ENCODE measurements at regions not wholly inside any gene's neighbourhood (a gene's known extent, or its start where the extent isn't known, plus 50 kb on each side); places are given as distances from the start of the nearest gene placed in this dataset.

DNA sequence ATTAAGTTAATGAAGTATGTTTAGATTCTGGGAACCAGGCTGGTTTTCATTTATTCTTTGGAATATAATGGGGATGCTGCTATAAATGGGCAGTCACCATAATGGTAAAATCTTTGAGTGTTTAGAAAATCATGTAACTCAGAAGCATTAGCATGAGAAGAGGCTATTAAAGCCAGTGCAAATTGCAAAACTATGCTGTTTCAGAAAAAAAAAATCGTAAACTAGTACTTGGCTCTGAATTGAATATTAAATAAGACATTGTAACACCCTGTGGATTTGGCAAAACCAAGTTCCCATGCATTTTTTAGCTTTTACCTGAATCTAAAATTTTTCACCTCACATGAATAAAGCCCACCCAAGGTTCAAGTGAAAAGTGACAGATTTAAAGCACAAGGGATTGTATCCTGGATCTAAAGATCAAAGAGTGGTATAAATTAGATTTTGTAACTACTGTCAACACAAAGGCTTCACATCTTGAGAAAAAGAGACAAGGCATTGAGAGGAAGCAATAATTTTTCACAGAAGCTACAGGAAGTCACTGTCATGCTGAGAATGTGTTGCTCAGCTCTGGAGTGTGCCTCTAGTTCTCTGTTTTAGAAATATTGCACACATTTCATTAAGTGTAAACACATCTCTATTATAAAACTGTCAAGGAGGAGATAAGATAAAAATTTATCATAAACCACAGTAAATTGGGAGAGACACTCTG, 142.2 kb downstream of the ABCA8 start:
- Mint-ChIP-seq H3K4me1 (no peaks in the 10 kb centered on the region), H3K27me3 (peaks cover 5% of the 10 kb centered on the region), H3K4me3 (no peak overlapping the region), H3K27ac (no peak overlapping the region), H3K36me3 (ENCODE audit: low read depth) (no peaks in the 10 kb centered on the region), H3K9me3 (peaks cover 2% of the 10 kb centered on the region)
- POLR2A ChIA-PET: no interaction called here
- CTCF ChIA-PET: no interaction called here
- DNase-seq: no peak

DNA sequence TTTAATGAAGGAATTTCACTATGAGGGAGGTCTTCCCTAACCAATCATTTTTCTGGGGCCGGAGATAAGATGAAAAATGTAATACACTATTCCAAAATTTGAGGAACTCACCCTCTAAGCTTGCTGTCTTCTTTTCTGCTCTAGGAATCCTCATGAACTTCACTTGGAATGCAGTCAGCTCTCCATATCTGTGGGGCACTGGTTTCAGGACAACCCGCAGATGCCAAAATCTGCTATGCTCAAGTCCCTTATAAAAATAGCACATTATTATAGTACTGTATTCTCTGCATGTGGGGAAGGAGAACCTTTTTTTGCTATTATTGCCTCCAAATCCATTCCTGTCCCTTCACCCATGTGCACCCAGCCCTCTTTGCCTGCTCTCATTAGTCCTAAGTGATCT, 146.0 kb downstream of the ABCA8 start:
- DNase-seq: no peak
- Mint-ChIP-seq H3K27ac (no peak overlapping the region), H3K36me3 (ENCODE audit: low read depth) (no peaks in the 10 kb centered on the region), H3K4me1 (no peaks in the 10 kb centered on the region), H3K4me3 (no peak overlapping the region), H3K9me3 (peaks cover 2% of the 10 kb centered on the region), H3K27me3 (peaks cover 5% of the 10 kb centered on the region)
- CTCF ChIA-PET: no interaction called here
- POLR2A ChIA-PET: no interaction called here

DNA sequence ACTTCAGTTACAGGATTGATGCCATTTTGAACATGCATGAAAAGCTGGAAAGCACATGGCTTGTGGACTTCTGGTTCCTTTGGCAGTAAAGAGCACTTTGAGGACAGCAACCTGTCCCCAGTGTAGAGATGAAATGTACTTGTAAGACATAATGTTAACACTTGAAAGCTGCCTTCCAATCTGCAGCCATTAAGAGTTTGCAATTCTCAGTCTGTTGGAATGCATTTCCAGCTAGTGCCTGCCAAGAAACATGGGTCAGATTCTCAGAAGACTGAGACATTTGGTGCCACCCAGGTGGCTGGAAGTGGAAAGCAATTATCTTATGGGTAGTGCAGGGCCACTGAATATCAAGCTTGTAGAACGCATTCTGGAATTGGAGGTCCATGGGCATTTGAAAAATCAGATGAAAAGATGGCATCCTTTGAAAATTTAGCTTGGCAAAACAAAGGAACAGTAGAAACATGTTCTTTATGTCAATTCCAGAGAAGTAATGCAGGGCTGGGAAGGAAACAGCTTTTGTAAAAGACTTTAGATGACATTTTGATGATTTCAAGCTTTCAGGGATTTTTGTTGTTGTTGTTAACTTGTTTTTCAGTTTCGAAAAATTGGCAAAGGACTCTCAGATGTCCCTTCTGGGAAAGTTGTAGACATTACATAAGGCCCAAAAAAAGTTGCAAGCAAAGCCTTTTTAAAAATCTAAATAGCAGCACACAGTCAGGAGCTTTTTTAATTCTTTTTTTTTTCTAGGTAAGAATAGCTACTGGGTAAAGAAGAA, 147.0 kb downstream of the ABCA8 start:
- CTCF ChIA-PET: interaction anchor here (0.7 kb wide), 1 partner anchor 16 kb away, joined by 3 read pairs; no protein-coding TSS in a partner anchor
- H3K36me3 Mint-ChIP-seq (ENCODE audit: low read depth): no peaks in the 10 kb centered on the region
- POLR2A ChIA-PET: no interaction called here

DNA sequence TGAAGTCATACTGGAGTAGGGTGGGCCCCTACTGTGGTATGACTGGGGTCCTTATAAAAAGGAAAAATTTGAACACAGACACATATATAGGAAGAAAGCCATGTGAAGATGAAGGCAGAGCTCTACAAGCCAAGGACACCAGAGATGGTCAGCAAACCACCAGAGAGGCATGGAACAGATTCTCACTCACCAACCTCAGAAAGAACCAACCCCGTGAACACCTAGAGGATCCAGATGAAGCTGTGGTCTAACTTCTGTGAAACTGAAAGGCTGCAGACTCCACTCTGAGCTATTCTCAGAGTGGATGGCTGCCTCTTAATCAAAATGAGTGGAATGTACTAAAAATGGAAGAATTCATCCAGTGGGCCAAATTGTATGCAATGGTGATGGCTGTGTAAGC, 149.6 kb downstream of the ABCA8 start:
- DNase-seq: no peak
- no peaks in the 10 kb centered on the region for H3K9me3 Mint-ChIP-seq
- peaks cover 5% of the 10 kb centered on the region for H3K27me3 Mint-ChIP-seq
- no peak overlapping the region for H3K27ac Mint-ChIP-seq
- H3K36me3 Mint-ChIP-seq (ENCODE audit: low read depth): no peaks in the 10 kb centered on the region
- H3K4me3 Mint-ChIP-seq: no peak overlapping the region
- ChIA-PET POLR2A (no interaction called here), CTCF (interaction anchor here (1.3 to 1.5 kb wide), 2 partner anchors 10 kb away, joined by 3 to 7 read pairs; no protein-coding TSS in a partner anchor)
- H3K4me1 Mint-ChIP-seq: no peaks in the 10 kb centered on the region

More for the DNA sequence above, 147.0 kb downstream of the ABCA8 start:
- Mint-ChIP-seq H3K27ac (no peak overlapping the region), H3K9me3 (peaks cover 2% of the 10 kb centered on the region), H3K4me3 (no peak overlapping the region), H3K27me3 (peaks cover 5% of the 10 kb centered on the region), H3K4me1 (no peaks in the 10 kb centered on the region)
- no peak for DNase-seq

DNA sequence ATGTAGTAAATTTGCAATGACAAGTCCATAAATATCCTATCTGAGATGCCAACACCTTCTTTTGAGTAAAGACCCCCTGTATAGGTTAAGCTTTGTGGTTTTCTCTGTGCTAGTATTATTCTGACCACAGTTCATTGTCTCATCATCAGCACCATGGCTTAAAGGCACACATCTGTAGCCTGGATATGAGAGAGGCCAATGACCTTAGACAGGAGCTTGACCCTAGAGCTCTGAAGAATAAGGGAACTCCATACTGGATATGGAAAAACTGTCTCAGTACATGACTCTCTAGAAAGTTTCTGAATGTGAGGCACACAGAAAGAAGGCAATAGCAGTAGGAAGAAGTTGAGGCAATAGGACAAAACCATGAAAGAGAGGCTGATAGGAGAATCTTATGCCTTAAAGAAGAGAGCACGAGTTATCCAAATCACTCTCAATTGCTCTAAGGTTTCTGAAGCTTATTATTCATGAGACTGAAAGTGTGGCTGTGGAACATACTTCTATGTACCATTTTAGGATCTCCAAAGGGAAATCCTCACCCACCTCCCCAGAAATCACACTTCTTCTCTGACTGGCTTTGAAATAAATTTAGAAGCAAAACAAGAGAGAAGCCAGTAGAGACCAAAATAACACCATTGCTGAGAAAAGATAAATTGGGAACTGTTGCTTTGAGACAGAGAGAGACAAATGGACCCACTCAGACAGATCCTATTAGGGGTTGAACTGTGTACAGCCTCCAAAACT, 150.2 kb downstream of the ABCA8 start:
- Mint-ChIP-seq H3K36me3 (ENCODE audit: low read depth) (no peaks in the 10 kb centered on the region), H3K9me3 (no peaks in the 10 kb centered on the region), H3K27me3 (peaks cover 7% of the 10 kb centered on the region), H3K27ac (no peak overlapping the region), H3K4me3 (no peak overlapping the region), H3K4me1 (no peaks in the 10 kb centered on the region)
- DNase-seq: no peak
- ChIA-PET CTCF (interaction anchor here (1.3 to 1.5 kb wide), 2 partner anchors 10 to 11 kb away, joined by 3 to 7 read pairs; no protein-coding TSS in a partner anchor), POLR2A (no interaction called here)

DNA sequence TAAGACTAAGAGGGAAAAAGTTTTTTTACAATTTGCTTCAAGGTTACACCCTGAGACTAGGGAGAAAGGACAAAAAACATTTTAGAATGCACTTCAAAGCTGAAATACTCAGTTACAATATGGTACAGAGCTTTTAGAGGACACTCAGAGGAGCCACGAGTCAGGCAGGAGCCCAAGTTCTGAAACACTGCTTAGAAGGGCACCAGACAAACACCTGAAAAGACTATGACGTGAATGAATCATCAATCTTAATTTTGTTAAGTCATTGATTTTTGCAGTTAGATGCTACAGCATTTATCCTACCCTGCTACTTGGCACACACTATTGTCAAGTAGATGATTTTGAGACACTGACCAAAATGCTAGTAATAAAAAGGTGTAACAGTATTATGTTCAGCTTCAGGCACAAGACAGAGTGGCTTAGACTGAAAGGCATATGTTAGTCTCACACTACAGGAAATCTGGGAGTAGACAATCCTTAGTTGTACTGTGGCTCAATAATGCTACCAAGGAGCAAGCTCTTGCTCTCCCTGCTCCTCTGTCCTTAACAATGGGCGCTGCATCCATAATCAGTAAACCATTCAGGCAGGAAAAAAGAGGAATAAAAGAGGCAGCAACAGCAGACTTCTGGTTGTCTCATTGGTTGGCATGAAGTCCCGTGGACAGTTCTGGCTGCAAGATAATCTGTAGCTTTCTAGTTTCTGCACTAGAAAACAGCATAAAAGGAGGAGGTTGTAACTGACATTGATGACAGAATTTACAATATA, 151.8 kb downstream of the ABCA8 start:
- ChIA-PET POLR2A (no interaction called here), CTCF (no interaction called here)
- Mint-ChIP-seq H3K36me3 (ENCODE audit: low read depth) (no peaks in the 10 kb centered on the region), H3K4me3 (no peak overlapping the region), H3K27me3 (peaks cover 9% of the 10 kb centered on the region), H3K9me3 (no peaks in the 10 kb centered on the region), H3K4me1 (no peaks in the 10 kb centered on the region), H3K27ac (no peak overlapping the region)
- DNase-seq: no peak

DNA sequence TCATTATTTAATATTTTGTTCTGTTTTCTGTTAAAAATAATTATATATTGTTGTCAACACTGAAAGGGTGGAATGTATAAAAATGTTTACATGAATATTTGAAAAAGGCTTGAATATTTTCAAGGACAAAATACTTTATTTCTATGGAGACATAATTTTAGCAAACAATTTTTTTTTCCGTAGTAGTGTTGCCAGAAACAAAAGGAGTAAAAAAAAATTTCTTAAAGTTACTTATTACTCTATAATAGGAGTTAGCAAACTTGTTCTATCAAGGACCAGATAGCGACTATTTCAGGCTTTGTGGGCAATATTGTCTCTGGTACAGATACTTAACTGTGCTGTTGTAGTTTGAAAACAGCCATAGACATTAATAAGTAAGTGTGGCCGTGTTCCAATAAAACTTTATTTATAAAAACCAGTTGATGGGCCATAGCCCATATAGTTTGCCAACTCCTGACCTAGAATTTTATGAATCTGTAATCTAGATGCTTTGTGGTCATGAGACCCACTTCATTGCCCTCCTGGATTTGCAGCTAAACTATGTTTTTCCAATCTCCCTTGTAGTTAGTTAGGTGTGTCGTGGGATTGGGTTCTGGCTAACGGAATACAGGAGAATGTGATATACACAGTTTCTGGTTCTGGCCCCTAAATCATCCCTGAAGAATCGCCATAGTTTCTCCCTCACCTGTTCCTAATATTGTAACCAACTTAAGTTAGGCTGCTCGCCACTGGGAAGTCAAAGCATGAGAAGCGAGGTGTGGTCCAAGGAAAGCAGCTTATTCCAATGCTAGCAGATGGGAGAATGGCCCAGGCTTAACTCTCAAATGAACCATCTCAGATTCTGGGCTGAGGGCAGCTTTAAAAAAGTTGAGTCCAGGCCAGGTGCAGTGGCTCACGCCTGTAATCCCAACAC, 153.6 kb downstream of the ABCA8 start:
- H3K27me3 Mint-ChIP-seq: peaks cover 12% of the 10 kb centered on the region

DNA sequence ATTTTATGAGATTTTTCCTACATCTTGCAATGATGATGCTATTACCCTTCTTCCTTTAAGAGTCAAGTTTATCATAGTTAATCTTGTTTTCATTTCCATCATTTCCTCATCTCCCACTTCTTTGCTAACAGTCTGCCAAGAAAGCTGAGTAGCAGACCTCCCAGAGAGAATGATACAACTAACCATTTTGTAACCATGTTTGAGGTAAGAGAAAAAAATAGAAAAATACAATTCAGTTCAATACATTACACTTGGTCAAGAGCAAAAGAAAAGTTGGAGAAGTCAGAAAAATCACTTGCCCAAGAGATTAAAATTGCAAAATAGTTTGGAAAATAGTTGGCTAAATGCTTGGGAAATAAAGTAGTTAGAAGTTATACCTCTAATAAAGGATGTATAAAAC, 154.4 kb downstream of the ABCA8 start:
- ChIA-PET POLR2A (no interaction called here), CTCF (no interaction called here)
- Mint-ChIP-seq H3K27ac (no peak overlapping the region), H3K27me3 (peaks cover 14% of the 10 kb centered on the region), H3K4me1 (no peaks in the 10 kb centered on the region), H3K9me3 (no peaks in the 10 kb centered on the region), H3K4me3 (no peak overlapping the region), H3K36me3 (ENCODE audit: low read depth) (no peaks in the 10 kb centered on the region)
- DNase-seq: no peak

More for the DNA sequence above, 153.6 kb downstream of the ABCA8 start:
- Mint-ChIP-seq H3K4me1 (no peaks in the 10 kb centered on the region), H3K36me3 (ENCODE audit: low read depth) (no peaks in the 10 kb centered on the region), H3K4me3 (no peak overlapping the region), H3K9me3 (no peaks in the 10 kb centered on the region), H3K27ac (no peak overlapping the region)
- no peak for DNase-seq
- CTCF ChIA-PET: no interaction called here
- POLR2A ChIA-PET: interaction anchor here (0.5 kb wide), 1 partner anchor 1825 kb away, joined by 3 read pairs; no protein-coding TSS in a partner anchor

DNA sequence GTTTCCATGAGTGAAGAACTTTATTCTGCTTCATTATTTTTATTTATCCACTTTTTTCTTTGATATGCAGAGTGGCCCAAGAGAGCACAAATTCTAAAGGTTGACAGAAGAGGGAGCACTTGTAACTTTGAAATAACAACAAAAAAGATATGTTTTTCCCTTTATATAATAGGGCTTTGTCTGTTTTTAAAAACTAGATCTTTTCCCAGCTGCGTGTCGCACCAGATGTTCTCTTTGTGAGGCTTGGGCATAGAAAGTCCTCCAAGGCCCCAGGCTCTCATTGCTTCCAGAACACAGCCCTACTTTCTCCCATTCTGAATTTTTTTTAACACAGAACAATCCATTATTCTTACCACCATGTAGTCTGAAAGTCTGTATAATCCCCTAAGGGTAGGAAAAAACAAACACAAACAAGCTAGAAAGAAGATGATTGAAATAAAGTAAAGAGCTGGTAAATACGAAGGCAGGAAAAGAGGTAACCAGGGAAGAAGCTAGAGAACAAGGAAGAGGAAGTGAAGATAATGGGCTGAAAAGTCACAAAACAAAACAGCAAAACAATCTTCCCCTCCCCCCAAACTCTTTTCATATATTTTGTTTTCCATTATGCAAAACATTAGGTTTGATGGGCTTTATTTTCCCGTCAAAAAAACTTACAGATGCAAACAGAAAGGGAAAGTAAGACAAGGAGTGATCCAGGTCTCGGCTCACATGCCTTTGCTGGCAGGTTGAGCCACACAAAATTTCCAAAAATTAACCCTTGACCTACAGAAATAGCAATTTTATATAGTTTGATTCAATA, 160.4 kb downstream of the ABCA8 start:
- Mint-ChIP-seq H3K27me3 (peaks cover 14% of the 10 kb centered on the region), H3K9me3 (no peaks in the 10 kb centered on the region), H3K4me1 (peaks cover 12% of the 10 kb centered on the region), H3K27ac (peak overlapping the region; percentile 81), H3K36me3 (ENCODE audit: low read depth) (no peaks in the 10 kb centered on the region), H3K4me3 (peak overlapping the region; percentile 20)
- DNase-seq: no peak
- ChIA-PET POLR2A (no interaction called here), CTCF (interaction anchor here (2.1 kb wide), 1 partner anchor 10 kb away, joined by 7 read pairs; no protein-coding TSS in a partner anchor)

DNA sequence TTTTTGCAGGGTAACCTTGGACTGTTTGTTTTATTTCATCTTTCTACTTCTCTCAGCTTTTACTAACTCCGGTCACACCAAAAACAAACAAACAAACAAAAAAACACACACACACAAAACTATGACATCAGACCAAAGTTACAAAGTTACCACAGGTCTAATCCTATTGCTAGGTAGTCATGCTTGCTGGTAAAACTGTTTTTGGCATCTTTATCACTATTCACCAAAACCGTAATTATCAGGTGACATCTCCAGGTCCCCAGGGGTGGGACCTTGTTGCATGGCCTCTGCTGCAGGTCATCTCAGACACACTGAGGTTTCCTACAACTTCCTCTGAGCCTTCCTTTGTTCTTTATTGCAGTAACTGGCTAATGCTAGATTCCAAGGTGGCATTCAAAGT, 162.3 kb downstream of the ABCA8 start:
- H3K27ac Mint-ChIP-seq: no peak overlapping the region
- H3K4me3 Mint-ChIP-seq: no peak overlapping the region
- no peak for DNase-seq
- H3K4me1 Mint-ChIP-seq: peaks cover 12% of the 10 kb centered on the region
- H3K36me3 Mint-ChIP-seq (ENCODE audit: low read depth): no peaks in the 10 kb centered on the region
- no peaks in the 10 kb centered on the region for H3K9me3 Mint-ChIP-seq
- peaks cover 21% of the 10 kb centered on the region for H3K27me3 Mint-ChIP-seq
- ChIA-PET POLR2A (no interaction called here), CTCF (interaction anchor here (0.6 kb wide), 1 partner anchor 15 kb away, joined by 3 read pairs; no protein-coding TSS in a partner anchor)

DNA sequence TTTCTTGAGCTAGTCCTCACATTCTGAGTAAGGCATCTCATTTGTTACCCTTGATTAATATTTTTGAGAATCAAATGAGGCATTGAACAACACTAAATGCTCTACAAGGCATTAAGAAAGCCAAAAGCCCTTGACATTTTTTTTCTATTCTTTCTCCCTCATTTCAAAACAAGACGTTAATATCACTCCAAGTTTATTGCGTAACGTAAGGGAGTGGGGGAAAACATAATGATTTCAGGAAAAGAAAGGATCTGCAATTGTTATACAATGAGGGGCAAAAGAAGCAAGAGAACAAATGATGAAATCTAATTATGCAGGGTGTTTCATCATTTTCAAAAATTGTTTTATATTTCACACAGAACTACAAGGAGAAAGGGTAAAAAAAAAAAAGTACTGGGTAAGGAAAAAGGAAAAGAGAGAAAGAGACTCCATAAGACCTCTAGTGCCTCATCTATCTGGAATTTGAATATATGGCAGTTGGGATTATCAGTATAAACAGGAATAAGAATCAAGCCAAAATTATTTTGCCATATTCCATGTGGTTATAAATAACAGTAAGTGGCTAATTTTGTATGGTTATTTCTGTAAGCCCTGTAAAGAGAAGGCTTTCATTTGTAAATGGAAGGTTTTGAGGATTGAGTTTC, 163.0 kb downstream of the ABCA8 start:
- H3K36me3 Mint-ChIP-seq (ENCODE audit: low read depth): no peaks in the 10 kb centered on the region
- peaks cover 12% of the 10 kb centered on the region for H3K4me1 Mint-ChIP-seq
- H3K27me3 Mint-ChIP-seq: peaks cover 19% of the 10 kb centered on the region
- no peak for DNase-seq
- H3K4me3 Mint-ChIP-seq: no peak overlapping the region
- POLR2A ChIA-PET: no interaction called here
- no peak overlapping the region for H3K27ac Mint-ChIP-seq
- no peaks in the 10 kb centered on the region for H3K9me3 Mint-ChIP-seq
- CTCF ChIA-PET: interaction anchor here (0.6 kb wide), 1 partner anchor 16 kb away, joined by 3 read pairs; no protein-coding TSS in a partner anchor

Measured in activated CD4-positive, alpha-beta T cell treated with anti-CD3 and anti-CD28 coated beads, Interleukin-2, amount 10 ng/mL, durations not matched to agents 7 days and 5 days (primary cell).